ENCODE measurements at regions not wholly inside any gene's neighbourhood (a gene's known extent, or its start where the extent isn't known, plus 50 kb on each side); places are given as distances from the start of the nearest gene placed in this dataset.
A peak's percentile ranks its signal among the peaks of the same experiment; 100 is the strongest.
"Not testable (repeated sequence)": the region's sequence is repeated elsewhere in the genome, so short reads cannot be mapped to it uniquely, and the experiment has no call there.

DNA sequence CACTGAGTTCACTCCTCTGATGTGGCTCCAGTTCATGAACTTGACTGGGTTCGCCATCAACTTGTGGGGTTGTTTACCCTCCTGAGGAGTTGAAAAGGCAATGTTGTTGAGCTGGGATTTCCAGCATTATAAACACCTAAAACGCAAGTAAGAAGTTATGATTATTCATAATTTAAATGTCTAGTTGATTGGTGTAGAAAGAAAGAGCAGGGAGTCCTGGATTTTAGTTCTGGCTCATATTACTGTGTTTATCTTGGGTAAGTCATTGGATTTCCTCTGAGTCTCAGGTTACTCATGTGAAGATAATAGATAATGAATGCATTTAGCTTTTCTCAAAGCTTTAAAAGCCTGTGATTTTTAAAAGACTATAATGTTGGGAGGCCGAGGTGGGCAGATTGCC, 438.0 kb upstream of the CDH20 start:
- peak in 1 of 2 experiments; percentile 6 for DNase-seq

DNA sequence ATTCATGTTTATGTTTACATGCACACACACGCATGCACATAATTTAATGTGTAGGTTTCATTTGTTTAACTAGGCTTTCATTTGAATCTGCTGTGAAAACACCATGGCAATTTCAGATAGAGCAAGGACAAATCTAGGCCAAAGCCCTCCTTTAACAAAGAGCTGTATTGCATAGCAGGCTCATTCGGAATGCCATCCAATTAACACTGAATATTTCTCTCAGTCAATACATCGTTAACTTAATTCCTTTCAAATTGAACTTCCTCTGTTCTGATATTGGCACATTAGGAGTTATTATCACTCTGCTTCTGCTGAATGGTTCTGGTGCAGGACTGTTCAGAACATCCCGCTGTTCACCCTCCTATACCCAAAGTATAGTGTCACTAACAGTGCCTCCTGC, 435.1 kb upstream of the CDH20 start:
- DNase-seq: no peak

DNA sequence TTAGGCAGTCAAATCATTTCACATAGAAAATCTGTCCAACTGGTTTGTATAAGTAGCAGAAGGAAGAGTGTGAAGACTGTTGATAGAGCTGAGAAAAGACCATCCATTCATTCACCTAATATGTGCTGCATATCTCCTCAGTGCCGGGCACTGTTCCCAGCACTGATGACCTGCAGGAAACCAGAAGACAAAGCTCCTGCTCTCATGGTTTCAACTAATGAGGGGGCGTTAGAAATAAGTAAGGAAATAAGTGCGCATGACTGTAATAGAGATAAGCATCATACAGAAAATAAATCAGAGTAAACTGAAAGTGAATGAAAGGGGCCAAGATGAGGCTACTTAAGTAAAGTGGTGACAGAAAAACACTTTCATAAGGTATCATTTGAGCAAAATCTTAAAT, 427.5 kb upstream of the CDH20 start:
- peak in 1 of 2 experiments; percentile 3 for DNase-seq

DNA sequence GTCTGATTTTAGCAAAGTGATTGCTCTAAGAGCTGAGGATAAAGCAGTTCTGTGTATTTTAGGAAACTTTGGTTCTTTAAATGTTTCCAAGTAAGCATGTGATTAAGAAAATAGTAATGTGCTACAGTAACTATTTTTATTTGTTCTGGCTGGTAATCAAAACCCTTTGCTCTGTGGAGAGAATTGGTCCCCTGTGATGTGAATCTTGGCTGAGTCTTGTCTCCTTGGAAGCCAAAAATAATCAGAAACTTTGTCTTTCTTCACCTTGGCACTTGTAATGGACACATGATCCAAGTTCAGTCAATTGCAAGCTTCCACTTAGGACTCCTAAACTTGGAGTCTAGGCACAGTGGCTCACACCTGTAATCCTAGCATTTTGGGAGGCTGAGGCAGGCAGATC, 422.7 kb upstream of the CDH20 start:
- DNase-seq: no peak

DNA sequence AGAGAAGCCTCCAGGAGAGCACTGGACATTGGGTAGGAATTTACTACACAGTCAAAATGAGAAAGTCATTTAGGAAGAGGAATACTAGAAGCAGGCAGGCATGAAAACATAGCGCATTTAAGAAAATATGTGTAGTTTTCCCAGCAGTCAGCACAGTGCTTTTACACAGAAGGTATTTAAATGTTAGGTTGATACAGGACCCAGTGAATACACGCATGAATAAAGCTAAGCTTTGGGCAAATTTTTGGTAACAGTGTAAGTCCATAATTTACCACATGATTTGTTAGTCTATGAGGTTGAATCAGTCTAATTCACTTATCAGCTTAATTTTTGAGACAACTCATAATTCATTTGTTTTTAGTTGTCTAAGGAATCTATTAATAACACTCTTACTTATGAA, 421.7 kb upstream of the CDH20 start:
- DNase-seq: no peak

DNA sequence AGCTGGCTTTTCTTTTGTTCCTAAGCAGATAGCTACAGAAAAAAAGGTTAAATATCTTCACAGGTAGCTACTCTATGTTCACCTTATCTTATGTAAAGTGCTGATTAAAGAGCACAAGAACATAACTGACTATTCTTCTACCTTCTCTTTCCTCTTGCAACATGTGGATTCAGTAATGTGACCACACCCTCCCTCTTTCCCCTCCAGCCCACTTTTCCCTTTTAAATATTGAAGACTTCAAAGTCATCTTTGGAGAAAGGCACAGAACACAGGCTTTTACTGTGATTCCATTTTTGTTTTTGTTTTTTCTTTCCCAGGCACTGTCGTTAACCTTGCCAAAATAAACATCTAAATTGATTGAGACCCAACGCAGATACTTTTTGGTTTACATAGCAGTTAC, 418.1 kb upstream of the CDH20 start:
- DNase-seq: no peak

DNA sequence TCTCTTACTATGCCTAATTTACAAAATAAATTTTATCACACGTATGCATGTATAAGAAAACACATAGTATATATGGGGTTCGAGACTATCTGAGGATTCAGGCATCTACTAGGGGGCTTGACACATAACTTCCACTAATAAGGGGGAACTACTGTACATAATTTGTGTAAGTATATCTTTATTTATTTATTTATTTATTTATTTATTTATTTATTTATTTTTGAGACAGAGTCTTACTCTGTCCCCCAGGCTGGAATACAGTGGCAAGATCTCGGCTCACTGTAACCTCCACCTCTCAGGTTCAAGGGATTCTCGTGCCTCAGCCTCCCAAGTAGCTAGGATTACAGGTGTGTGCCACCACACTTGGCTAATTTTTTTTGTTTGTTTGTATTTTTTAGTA, 414.4 kb upstream of the CDH20 start:
- DNase-seq: not testable (repeated sequence)

DNA sequence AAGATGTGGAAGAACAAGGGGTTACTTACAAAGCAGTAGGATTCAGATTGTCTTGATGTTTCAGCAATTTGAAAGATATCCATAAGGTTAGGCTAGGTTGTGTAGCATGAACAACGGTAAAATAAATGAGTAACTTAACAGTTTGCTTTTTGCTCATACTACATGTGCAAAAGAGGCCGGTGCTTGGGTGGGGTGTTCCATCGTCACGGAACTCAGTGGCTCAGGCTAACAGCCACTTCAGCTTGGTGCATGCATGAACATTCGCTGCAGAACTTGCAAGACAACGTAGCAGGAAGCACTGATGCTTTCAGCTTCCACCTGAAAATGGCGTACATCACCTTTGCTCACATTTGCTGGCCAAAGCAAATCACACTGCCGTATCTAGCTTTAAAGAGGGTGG, 407.3 kb upstream of the CDH20 start:
- no peak for DNase-seq

DNA sequence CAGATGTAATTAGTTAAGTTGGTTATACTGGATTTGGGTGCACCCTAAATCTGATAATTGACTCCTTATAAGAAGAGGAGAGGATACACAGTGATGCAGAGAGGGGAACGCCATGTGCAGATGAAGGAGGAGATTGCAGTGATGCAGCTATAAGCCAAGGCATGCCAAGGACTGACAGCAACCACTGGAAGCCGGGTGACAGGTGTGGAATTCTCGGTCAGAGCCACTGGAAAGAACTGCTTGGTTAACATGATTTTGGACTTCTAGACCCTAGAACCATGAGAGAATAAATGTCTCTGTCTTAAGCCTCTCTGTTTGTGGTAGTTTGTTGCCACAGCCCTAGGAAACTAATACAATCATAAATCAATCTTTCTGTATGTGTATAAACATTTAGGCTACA, 403.3 kb upstream of the CDH20 start:
- DNase-seq: no peak

DNA sequence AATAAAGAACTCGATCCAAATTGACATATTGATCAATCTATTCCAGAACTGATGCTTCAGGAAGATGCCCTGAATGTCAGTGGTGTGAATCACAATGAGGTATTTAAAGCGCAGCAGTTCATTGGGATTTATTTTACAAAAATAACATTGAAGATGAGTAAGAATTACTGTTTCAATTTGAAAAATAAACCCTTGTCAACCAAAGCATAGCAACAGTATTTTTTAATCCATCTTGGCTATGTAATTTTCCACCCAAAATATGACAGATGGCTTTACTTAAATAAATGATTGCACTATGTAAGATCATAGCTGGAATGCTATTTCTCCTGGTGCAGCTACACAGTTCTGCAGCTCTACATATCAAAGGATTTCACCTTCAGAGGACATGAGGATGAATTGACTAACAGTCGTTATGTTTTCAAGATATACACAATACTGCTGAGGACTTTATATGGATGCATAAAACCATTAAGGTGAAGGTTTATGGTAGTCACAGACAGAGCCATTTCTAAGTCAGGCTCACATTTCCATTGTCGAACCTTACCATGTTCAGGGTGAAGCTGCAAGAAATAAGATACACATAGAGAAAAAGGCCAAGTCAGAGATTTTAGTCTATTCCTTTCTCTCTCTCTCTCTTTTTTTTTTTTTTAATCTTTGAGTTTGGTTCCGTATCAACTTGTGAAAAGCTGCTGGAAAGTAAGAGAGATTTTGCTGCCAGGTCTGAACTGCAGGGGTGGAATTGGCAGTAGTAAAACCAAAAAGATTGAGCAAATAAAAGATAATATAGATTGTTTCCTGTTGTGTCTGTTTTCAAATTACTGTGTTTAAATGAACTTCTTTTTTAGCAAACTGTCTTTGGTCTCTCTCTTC, 398.0 kb upstream of the CDH20 start:
- DNase-seq: no peak

DNA sequence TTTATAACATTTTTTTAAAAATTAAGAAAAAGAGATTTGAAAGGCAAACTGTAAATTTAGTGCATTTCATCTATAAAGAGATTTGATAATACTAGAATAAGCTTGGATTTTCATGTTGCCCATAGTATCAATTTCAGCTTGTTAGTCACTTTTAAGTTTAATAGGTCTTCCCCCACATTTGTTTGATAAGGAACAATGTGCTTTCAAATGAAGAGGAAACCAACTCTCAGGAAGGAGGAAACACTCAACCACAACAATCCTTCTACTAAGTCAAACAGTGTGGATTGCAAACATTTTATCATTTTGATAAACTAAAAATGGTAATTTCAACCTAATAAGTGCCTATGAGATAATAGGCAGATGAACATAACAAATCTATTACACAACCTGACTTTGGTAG, 397.1 kb upstream of the CDH20 start:
- DNase-seq: no peak

DNA sequence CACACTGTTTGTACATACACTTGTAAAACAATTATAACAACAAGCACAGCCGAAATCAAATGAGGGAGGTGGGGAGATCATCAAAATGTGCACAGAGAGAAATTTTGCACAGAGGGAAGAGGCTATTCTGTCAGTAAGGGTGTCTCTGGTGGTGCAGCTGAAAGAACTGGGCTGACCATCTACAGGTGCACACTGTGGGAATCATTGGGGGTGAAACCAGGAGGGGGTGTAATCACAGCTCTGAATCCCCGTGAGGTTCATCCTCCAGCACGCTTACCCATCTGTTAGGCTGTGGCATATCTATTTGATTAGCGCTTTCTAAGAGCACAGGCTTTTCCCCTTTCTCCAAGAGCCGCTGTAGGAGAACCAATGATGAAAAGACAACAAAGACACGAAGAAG, 389.9 kb upstream of the CDH20 start:
- DNase-seq: no peak

DNA sequence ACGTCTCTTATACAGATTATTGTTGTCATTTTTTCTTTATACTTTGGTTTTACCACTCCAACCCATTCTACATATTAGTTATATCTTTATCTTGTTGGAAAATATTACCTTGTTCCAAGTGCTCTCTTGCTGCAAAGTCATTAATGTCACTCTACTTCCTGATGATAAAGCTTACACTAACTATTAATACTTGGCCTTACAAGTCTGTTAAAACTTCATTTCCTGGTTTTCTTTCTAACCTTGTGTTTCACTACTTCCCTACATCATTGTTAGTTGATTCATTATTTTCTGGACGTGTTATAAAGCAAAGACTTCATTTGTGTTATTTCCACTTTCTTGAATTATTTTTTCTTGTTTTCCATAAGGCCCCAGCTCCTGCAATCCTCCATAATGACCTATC, 382.6 kb upstream of the CDH20 start:
- no peak for DNase-seq

DNA sequence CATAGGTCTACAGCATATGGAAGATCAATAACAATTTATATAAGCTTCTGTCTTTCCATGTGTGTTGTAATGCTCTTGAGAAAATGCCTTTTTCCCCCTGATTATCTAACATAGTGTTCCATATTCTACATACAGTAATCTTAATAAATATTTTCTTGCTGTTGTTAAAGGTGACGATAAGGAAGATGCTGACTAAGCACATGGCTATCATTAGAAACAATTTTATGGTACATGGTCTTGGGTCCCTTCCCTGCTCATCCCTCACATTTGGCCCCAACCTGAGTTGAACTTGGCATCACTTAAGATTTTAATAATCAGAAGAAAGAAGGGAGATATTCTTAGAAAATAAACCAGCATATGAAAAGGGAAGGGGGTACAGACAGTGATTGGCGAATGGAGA, 382.1 kb upstream of the CDH20 start:
- DNase-seq: no peak

DNA sequence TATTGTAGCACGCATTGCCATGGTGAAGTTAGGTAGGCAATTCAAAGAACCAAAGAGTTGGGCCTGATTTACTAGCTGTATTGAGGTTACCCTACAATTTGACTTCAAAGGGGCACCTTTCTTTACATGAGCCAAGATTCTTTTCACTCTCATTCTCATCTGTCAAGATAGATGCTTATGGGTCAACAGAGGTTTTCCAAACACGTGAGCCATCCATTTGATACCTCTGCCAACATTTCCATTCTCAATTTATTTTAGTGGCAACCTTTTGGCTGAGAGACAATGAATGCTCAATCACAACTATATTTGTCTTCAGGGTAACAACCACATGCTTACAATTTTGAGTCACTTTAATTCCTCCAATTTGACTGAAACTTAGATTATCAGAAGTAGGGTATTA, 370.6 kb upstream of the CDH20 start:
- peak; percentile 71 to 92 for DNase-seq

DNA sequence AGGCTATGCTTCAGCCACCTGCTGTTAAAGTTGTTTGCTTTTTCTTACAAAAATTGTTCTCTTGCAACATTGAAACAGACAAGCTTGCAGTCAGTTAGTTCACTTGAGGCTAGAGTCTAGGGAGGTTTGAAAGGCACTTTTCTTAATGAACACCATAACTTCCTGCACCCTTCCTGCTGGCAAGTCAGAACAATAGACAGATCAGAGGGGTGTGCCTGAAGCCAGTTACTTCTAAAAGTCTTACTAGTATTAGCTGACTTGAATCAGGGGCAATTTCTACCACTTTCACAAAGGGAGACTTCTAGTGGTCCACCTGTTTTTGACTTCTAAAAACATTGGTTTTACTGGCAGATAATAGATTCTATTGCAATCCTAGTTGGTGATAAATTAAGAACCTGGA, 367.4 kb upstream of the CDH20 start:
- DNase-seq: no peak

DNA sequence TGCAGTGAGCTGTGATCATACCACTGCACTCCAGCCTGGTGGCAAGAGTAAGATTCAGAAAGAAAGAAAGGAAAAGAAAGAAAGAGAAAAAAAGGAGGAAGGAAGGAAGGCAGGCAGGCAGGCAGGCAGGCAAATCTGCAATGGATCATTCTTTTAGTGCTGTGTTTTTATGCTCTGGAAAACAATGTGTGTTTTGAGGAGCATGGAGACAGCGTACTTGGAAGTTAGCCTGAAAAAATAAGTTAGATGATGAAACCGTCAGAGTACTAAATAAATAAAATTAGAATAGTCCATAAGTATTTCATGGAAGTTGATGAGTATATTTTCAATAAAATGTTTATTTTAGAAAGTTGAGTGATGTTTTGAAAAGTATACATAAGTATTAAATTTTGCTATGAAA, 366.4 kb upstream of the CDH20 start:
- DNase-seq: no peak

DNA sequence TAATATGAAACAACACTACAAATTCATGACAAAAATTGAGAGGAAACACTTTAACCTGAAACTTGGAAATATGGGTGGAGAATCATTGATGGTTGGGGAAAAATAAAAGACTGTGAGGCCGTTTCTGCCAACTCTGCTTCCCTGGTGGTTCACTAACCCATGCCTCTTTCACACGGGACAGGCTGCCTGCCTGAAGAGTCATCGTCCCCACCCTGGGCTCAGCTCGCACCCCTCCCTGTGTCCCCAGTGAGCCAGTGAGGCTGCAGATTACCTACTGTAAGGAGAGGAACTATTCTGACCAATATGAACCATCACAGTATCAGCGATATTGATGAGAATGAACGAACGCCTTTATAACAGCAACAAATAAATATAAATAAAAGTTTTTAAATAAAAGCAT, 357.8 kb upstream of the CDH20 start:
- no peak for DNase-seq

DNA sequence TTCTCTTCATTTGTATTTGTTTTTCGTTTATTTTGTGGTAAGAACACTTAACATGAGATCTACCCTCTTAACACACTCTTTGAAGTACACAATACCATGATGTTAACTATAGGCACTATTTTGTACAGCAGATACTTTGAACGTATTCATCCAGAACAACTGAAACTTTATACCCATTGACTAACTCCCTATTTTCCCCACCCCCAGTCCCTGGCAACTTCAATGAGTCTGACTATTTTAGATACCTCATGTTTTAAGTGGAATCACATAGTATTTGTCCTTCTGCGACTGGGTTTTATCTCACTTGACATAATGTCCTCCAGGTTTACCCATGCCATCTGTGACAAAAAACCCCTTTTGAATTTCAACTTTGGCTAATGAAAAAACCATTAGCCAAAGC, 356.3 kb upstream of the CDH20 start:
- no peak for DNase-seq

DNA sequence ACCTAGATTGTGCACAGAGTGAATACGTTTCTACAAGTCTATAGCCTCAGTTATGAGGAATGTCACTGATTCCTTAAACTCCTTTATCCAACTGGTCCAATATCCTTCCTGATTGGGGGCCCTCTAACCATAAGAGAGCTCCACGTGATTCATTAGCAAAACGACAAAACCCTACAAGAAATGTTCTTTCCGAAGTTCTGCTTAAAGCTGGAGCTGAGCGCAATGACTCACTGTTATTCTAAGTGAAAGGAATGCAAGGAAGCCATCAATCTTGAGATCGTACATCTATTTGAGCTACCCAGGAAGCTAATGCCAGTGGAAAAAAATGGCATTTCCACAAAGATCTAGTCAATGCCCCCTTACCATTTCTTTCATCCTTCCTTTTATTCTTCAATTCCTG, 354.9 kb upstream of the CDH20 start:
- no peak for DNase-seq

DNA sequence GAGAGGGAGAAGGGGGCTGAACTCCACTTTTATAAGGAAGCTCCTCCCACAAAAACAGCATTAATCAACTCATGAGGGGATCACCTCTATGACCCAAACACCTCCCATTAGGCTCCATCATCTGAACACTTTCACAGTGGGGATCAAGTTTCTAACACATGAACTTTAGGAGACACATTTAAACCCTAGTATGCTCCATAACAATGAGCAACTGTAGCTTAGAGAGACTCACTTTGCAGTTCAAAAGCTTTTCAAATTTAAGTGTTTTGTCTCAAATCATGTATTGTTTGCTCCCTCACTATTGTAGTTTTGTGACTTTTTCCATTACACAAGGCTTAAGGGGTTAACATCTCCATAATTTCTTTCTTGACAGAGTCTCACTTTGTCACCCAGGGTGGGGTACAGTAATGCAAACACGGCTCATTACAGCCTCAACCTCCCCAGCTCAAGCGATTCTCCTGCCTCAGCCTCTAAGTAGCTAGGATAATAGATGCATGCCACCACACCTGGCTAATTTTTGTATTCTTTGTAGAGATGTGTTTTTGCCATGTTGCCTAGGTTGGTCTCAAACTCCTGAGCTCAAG, 352.7 kb upstream of the CDH20 start:
- DNase-seq: no peak

DNA sequence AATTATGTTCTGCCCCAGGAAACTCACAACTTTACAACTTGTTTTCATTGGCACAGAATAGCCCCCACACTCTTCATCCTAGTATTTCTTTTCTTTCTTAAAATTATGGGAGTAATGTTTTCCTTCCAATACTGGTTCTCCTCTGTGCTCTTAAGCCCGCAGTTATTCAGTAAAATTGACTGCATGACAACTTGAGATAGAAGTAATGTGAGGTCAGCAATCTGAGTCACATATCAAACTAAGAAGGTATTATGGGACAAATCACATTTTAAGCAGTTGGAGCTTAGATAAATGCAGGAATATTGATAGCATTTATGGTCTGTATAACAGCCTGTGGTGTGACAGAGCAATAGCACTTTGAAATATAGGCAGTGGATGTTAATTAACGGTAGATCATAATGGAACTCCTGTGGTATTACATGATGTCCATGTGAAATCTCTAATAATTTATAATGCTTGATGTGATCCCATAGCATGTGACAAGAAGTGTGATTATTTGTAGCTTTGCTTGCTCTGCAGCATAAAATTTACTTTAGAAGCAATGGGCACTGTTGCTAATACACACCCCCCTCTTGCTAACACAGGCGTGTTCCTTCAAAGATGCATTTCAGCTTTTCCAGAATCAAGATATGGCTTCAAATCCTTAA, 351.4 kb upstream of the CDH20 start:
- no peak for DNase-seq

DNA sequence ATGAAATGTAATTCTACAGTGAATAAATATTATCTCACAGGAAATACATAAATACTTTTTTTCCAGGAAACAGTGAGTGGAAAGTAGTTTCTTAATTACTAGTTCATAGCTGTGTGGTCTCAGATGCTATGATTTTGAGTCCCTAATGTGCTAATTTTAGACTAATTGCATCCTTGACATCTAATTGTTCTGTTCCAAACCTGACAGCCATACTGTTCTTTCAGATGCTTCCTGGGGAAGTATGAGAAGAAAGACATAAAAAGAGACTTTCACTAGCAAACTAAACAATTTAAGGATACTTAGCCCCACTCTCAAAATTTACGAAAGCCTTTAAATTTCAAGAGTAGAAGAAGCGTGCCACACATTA, 350.9 kb upstream of the CDH20 start:
- DNase-seq: no peak

DNA sequence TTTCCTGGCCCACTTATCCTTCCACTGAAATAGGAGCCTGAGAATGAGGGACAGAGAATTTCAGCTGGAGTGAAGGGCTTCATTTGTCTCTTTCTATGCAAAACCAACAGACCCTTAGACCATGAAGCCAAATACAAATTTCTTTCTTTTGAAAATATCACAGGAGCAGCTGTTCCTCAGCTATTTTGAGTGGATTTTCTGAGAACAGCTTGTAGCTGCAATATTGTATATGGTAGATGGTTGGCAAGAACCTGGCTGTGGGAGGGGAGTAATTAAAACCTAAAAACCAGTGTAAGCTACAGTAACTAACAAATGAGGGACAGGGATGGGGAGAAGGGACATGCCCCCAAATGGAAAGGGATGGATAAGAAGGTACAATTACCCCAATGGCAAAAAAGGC, 350.3 kb upstream of the CDH20 start:
- no peak for DNase-seq

DNA sequence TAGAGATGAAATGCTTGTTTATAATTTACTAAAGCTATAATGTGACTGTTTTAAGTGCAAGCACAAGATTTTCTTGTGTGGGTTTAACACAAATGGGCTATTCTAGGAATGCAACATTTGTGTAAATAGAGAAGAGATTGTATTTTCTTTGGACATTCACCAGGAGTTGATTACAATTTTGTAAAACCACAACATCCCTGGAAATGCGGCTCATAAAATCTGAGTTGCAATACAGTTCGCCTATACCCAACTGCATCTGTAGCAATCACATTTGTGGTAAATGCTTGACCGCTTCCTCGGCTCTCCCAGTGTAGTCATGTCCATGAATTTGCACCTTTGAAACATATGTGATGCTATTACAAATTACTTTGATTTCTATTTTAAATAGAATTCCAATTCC, 348.7 kb upstream of the CDH20 start:
- DNase-seq: no peak
